SK-N-SH (cell line): ENCODE measurements at regions not wholly inside any gene's neighbourhood (a gene's known extent, or its start where the extent isn't known, plus 50 kb on each side); places are given as distances from the start of the nearest gene placed in this dataset.

Source experiments
- FOXJ3 ChIP-seq: sonication (generic); formaldehyde crosslinking; IDR thresholded peaks from 2 replicates; pipeline ENCODE4 v1.5.1; 2020; ENCODE audit warnings: mild to moderate bottlenecking, missing genetic modification reagents
- GABPA ChIP-seq: IDR thresholded peaks from 2 replicates; pipeline ENCODE4 v1.4.0; 2012; ENCODE audit warnings: low read depth, mild to moderate bottlenecking
- NRF1 ChIP-seq: IDR thresholded peaks from 2 replicates; pipeline ENCODE4 v1.6.1; 2012; ENCODE audit warnings: low read depth, mild to moderate bottlenecking, low read length
- SMC3 ChIP-seq: IDR thresholded peaks from 2 replicates; pipeline ENCODE4 v1.6.1; 2012; ENCODE audit warnings: low read depth, low read length, improper control_type of control experiment
- TF ChIP-seq, protein P1 (sequence below): IDR thresholded peaks from 2 replicates; pipeline ENCODE4; 2012
- TF ChIP-seq, protein P2 (sequence below): fragments of 200-600 bp; sonication (generic); IDR thresholded peaks from 2 replicates; pipeline ENCODE4 v1.6.1; 2017; ENCODE audit warnings: antibody characterized with exemption, mild to moderate bottlenecking, moderate library complexity

DNA sequence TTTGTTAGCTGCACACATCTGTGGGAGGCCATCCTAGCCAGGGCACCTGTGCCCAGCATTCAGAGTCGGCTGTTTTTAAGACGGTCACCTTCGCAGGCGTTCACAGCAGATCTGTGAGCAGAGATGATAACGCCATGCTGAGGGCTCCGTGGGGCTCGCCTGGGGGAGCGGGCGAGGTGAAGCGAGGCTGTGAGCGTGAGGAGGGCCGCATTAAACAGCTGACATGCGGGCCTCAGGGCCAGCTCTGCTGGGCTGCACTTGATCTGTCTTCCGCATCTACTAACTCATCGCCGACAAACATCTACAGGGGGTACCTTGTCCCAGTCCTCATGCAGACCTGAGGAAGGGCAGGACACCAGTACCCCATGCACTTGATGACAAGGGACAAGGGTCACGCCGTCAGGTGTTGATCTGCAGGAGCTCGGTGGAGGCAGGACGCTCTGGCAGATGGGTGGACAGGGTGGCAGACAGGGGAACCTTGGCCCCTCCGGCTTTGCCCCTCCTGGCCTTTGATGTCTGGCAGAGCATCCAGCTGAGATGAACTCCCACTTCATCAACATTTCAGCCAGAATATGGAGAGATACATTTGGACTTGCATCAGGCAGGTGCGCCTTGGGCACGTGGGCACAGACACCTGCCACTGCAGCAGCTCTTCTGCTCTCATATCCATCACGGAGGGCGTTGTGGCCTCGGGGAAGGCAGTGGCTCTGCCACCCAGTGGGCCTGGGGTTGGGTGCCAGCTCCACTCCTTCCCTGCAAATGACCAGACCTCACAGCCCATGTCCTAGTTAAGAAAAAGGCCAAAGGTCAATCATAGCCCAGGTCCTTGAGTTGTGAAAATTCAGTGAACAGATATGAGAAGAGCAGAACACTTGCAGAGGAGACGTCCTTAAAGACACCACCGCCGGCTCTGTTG, 822.9 kb downstream of the BRD1 start:
- TF ChIP-seq, protein P1, sequence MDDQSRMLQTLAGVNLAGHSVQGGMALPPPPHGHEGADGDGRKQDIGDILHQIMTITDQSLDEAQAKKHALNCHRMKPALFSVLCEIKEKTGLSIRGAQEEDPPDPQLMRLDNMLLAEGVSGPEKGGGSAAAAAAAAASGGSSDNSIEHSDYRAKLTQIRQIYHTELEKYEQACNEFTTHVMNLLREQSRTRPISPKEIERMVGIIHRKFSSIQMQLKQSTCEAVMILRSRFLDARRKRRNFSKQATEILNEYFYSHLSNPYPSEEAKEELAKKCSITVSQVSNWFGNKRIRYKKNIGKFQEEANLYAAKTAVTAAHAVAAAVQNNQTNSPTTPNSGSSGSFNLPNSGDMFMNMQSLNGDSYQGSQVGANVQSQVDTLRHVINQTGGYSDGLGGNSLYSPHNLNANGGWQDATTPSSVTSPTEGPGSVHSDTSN: no peak
- TF ChIP-seq, protein P2, sequence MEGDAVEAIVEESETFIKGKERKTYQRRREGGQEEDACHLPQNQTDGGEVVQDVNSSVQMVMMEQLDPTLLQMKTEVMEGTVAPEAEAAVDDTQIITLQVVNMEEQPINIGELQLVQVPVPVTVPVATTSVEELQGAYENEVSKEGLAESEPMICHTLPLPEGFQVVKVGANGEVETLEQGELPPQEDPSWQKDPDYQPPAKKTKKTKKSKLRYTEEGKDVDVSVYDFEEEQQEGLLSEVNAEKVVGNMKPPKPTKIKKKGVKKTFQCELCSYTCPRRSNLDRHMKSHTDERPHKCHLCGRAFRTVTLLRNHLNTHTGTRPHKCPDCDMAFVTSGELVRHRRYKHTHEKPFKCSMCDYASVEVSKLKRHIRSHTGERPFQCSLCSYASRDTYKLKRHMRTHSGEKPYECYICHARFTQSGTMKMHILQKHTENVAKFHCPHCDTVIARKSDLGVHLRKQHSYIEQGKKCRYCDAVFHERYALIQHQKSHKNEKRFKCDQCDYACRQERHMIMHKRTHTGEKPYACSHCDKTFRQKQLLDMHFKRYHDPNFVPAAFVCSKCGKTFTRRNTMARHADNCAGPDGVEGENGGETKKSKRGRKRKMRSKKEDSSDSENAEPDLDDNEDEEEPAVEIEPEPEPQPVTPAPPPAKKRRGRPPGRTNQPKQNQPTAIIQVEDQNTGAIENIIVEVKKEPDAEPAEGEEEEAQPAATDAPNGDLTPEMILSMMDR: no peak
- TF ChIP-seq GABPA (no peak), SMC3 (no peak), NRF1 (no peak), FOXJ3 (CRISPR knock-in tag) (no peak)
